Glutamatergic neuron (in vitro differentiated cells): ENCODE measurements at regions not wholly inside any gene's neighbourhood (a gene's known extent, or its start where the extent isn't known, plus 50 kb on each side); places are given as distances from the start of the nearest gene placed in this dataset.

Experiments
- DNase-seq: peaks from one replicate; pipeline ENCODE4 v3.0.0; 2022
- H3K27ac Mint-ChIP-seq: one replicate; pipeline ENCODE4 v1.8.0; 2020; ENCODE audit warnings: mild to moderate bottlenecking, mixed read lengths, inconsistent platforms; ENCODE audit not compliant: unreplicated experiment
- H3K27me3 Mint-ChIP-seq: one replicate; pipeline ENCODE4 v1.8.0; 2020; ENCODE audit warnings: mild to moderate bottlenecking, moderate library complexity, mixed read lengths, inconsistent platforms; ENCODE audit not compliant: unreplicated experiment
- H3K36me3 Mint-ChIP-seq: one replicate; pipeline ENCODE4 v1.8.0; 2020; ENCODE audit warnings: mild to moderate bottlenecking, mixed read lengths, inconsistent platforms; ENCODE audit not compliant: unreplicated experiment
- H3K4me1 Mint-ChIP-seq: one replicate; pipeline ENCODE4 v1.8.0; 2020; ENCODE audit warnings: mild to moderate bottlenecking, low read depth, mixed read lengths, inconsistent platforms; ENCODE audit not compliant: unreplicated experiment
- H3K4me3 Mint-ChIP-seq: one replicate; pipeline ENCODE4 v1.8.0; 2020; ENCODE audit warnings: mild to moderate bottlenecking, mixed read lengths, inconsistent platforms; ENCODE audit not compliant: unreplicated experiment
- H3K9me3 Mint-ChIP-seq: one replicate; pipeline ENCODE4 v1.8.0; 2020; ENCODE audit warnings: mild to moderate bottlenecking, moderate library complexity, mixed read lengths, inconsistent platforms; ENCODE audit not compliant: unreplicated experiment
- TF ChIP-seq, protein P1 (sequence below): fragments of 200-600 bp; sonication (generic); IDR thresholded peaks from one replicate; pipeline ENCODE4 v1.5.0; 2021; ENCODE audit not compliant: partially characterized antibody, unreplicated experiment

DNA sequence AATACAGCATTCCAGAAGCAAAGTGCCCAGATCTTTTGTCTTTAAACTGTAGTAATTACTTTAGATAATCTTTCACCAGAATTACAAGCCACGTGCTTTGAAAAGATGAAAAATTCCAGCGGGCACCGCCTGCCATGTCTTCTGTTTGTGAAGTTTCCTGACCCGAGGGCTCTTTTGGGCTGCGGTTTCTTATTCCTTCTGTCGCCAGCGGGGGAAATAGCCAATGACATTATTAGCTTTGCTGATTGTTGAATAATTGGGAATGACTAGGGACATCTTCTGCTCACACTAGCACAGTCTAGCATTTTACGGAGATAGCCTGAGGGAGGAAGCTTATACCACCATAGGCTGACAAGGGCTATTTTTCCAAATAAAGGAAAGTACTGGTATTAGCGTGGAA is 124.7 kb downstream of the SAMD5 start:
- DNase-seq, result no peak
- Mint-ChIP-seq H3K4me1 (peaks cover 3% of the 10 kb centered on the region), H3K4me3 (no peak overlapping the region), H3K27ac (no peak overlapping the region), H3K9me3 (peaks cover 2% of the 10 kb centered on the region), H3K36me3 (peaks cover 5% of the 10 kb centered on the region), H3K27me3 (no peaks in the 10 kb centered on the region)
- TF ChIP-seq, protein P1, sequence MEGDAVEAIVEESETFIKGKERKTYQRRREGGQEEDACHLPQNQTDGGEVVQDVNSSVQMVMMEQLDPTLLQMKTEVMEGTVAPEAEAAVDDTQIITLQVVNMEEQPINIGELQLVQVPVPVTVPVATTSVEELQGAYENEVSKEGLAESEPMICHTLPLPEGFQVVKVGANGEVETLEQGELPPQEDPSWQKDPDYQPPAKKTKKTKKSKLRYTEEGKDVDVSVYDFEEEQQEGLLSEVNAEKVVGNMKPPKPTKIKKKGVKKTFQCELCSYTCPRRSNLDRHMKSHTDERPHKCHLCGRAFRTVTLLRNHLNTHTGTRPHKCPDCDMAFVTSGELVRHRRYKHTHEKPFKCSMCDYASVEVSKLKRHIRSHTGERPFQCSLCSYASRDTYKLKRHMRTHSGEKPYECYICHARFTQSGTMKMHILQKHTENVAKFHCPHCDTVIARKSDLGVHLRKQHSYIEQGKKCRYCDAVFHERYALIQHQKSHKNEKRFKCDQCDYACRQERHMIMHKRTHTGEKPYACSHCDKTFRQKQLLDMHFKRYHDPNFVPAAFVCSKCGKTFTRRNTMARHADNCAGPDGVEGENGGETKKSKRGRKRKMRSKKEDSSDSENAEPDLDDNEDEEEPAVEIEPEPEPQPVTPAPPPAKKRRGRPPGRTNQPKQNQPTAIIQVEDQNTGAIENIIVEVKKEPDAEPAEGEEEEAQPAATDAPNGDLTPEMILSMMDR, result no peak

DNA sequence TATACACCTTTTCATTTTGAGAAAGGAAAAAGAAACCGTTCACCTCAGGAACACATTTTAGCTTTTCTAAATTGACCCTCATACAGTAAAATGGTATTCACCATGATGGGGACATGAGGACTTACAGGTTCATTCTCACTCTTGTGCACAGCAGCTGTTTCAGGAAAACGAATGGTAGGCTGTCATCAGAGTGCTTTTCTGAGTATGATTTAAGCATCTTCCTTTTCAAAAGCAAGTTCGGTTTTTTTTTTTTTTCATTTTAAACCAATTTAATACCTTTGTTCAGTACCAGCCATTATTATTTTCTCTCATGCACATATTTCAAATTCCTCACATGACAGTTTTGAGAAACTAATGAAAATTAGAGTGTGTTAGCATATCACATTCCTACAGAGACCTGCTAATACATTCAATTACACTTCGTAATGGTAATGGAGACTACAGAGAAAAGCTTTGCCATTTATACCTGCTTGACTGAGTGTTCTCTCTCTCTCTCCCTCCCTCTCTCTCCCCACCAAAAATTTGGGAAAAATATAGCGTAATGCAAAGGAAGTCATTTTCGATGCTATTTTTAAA is 129.2 kb downstream of the SAMD5 start:
- DNase-seq, result no peak
- no peaks in the 10 kb centered on the region for H3K9me3 Mint-ChIP-seq
- H3K4me3 Mint-ChIP-seq, result no peak overlapping the region
- no peak overlapping the region for H3K27ac Mint-ChIP-seq
- peaks cover 11% of the 10 kb centered on the region for H3K4me1 Mint-ChIP-seq
- peaks cover 5% of the 10 kb centered on the region for H3K36me3 Mint-ChIP-seq
- no peaks in the 10 kb centered on the region for H3K27me3 Mint-ChIP-seq
- TF ChIP-seq, protein P1, result no peak

DNA sequence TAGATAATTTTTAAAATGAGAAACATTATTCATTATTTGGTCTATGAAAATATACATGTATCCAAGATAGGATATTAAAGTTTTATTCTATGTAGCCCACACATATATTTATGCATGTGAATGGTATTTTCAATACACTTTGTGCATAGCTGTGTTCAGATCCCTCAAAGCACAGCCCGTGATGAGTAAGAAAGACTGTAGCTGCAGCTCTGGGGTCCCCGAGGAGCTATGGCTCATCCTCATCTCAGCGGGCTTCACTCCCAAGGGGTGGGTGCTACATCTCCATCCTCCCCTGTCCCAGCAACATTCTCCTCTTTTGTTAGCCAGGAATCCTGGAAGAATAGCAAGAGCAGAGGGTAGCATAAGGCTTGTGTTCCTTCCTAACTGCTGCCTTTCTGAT is 130.8 kb downstream of the SAMD5 start:
- Mint-ChIP-seq H3K9me3 (no peaks in the 10 kb centered on the region), H3K4me3 (no peak overlapping the region), H3K4me1 (peaks cover 11% of the 10 kb centered on the region), H3K27me3 (no peaks in the 10 kb centered on the region), H3K36me3 (peaks cover 5% of the 10 kb centered on the region), H3K27ac (no peak overlapping the region)
- no peak for DNase-seq
- TF ChIP-seq, protein P1, result no peak

DNA sequence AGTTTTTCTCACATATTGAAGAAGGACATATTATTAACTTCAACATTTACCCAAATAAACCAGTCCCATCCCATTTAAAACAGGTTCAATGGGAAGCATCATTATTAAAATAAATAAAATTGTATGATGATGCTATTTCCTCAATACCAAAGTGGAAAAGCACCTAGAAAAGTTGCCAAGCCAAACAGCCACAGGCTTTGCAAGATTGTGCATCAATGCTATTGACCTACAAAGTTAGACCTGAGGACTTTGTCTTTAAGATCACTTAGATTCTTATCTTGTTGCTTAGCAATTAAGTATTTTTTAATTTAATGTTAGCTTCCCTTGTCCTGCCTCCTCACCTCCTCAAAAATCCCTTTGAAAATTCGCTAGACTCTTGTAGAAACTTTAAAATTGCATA is 132.1 kb downstream of the SAMD5 start:
- DNase-seq, result no peak
- TF ChIP-seq, protein P1, result no peak
- no peaks in the 10 kb centered on the region for H3K27me3 Mint-ChIP-seq
- no peaks in the 10 kb centered on the region for H3K36me3 Mint-ChIP-seq
- H3K9me3 Mint-ChIP-seq, result no peaks in the 10 kb centered on the region
- H3K27ac Mint-ChIP-seq, result no peak overlapping the region
- H3K4me1 Mint-ChIP-seq, result peaks cover 11% of the 10 kb centered on the region
- no peak overlapping the region for H3K4me3 Mint-ChIP-seq

DNA sequence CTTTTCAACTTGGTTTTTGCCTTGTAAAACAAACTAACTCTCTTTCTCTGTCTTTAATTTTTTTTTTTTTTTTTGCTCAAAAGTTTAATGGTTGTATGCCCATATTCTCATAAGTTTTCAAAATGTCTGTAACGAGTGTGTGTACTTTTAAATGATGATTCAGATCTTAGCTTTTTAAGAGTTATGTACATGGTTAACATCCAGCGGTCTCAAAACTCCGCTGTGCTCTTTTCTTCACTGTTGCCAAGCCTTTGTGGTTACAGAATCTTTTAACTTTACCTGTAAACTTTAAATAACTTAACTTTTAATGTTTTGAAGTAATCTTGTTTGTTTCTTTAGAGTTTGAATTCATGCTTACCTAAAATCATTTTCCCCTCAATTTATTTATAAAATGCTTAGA is 133.0 kb downstream of the SAMD5 start:
- Mint-ChIP-seq H3K4me1 (peaks cover 11% of the 10 kb centered on the region), H3K27ac (no peak overlapping the region), H3K27me3 (no peaks in the 10 kb centered on the region), H3K36me3 (no peaks in the 10 kb centered on the region), H3K4me3 (no peak overlapping the region), H3K9me3 (no peaks in the 10 kb centered on the region)
- TF ChIP-seq, protein P1, result no peak
- DNase-seq, result no peak
